ENCODE measurements at regions not wholly inside any gene's neighbourhood (a gene's known extent, or its start where the extent isn't known, plus 50 kb on each side); places are given as distances from the start of the nearest gene placed in this dataset.

GRCh38 chr4:126859872-126860271 lies 772.9 kb upstream of the INTU start:
- no peak for TF ChIP-seq POLR2A (IDR thresholded peaks at IDR 0.05)
- TF ChIP-seq CTCF (IDR thresholded peaks at IDR 0.05): no peak

Data from lower leg skin (tissue), 3 donors.